HCT116 (cell line): ENCODE measurements at regions not wholly inside any gene's neighbourhood (a gene's known extent, or its start where the extent isn't known, plus 50 kb on each side); places are given as distances from the start of the nearest gene placed in this dataset.

Source experiments
- ATAC-seq: fragments of 200-7000 bp; cut with Tn5 transposase; 2 replicates; pipeline ENCODE4 v1.9.1; 2020; ENCODE audit warnings: mild to moderate bottlenecking, moderate library complexity
- BruUV-seq: library from RNA; stranded (reverse); fragments of 400-500 nt; replicated peaks from 2 replicates; lab custom pipeline; 2021; lab: Mats Ljungman, UMichigan
- CTCF ChIA-PET: fragments of 300-600 bp; sonication (Branson Sonifier 250); formaldehyde crosslinking; loops from one replicate; lab custom pipeline; 2021; ENCODE audit warnings: antibody characterized with exemption; lab: Charles Lee
- POLR2A ChIA-PET: fragments of 300-600, 350-600 bp; sonication (Branson Sonifier 250); formaldehyde crosslinking; loops from one replicate; lab custom pipeline; 2021; ENCODE audit warnings: antibody characterized with exemption; lab: Charles Lee
- RAD21 ChIA-PET, 2 experiments: fragments of 300-600 bp; sonication (Branson Sonifier 250); formaldehyde crosslinking; loops; one replicate each; lab custom pipeline; 2023; ENCODE audit warnings: low total read pairs in 2 of 2; ENCODE audit not compliant: uncharacterized antibody in 2 of 2, unreplicated experiment in 2 of 2, low non-redundant PET in 1 of 2; lab: Charles Lee
- DNase-seq: peaks from one replicate; pipeline ENCODE4 v3.0.0-alpha.2; 2010; ENCODE audit warnings: low read depth, low spot score
- H2AFZ ChIP-seq: fragments of 200-600 bp; shearing (Covaris generic), sonication (generic); 2 replicates; pipeline ENCODE4 v1.6.1; 2017; ENCODE audit warnings: low read depth, mixed run types, mixed read lengths, antibody characterized with exemption, low read length; ENCODE audit not compliant: poor library complexity, severe bottlenecking
- H3K27ac ChIP-seq: 2 replicates; pipeline ENCODE4 v1.5.1; 2012; ENCODE audit warnings: low read depth, low read length
- H3K27me3 ChIP-seq: fragments of 200-600 bp; sonication (generic); 2 replicates; pipeline ENCODE4 v1.6.1; 2016; ENCODE audit warnings: mixed run types, low read length, mixed read lengths; ENCODE audit not compliant: insufficient read depth
- H3K36me3 ChIP-seq, 2 experiments: fragments of 200-500 bp in 1 of 2; fragments of 200-600 bp in 1 of 2; sonication (Bioruptor generic) in 1 of 2; sonication (generic) in 1 of 2; 2 replicates each; pipeline versions ENCODE4 v1.5.1 to v1.6.1; 2014 to 2016; ENCODE audit warnings: low read length in 2 of 2, inconsistent platforms in 1 of 2, mixed read lengths in 1 of 2, mixed run types in 1 of 2; ENCODE audit not compliant: insufficient read depth in 2 of 2, control insufficient read depth in 1 of 2
- H3K4me1 ChIP-seq, 2 experiments: fragments of 200-600 bp in 1 of 2; sonication (generic) in 1 of 2; 2 replicates each; pipeline versions ENCODE4 v1.5.1 to v1.6.1; 2012 to 2017; ENCODE audit warnings: low read length in 2 of 2, inconsistent platforms in 1 of 2, mild to moderate bottlenecking in 1 of 2, mixed read lengths in 1 of 2, mixed run types in 1 of 2, moderate library complexity in 1 of 2; ENCODE audit not compliant: insufficient read depth in 2 of 2, control insufficient read depth in 1 of 2
- H3K4me2 ChIP-seq: fragments of 200-600 bp; sonication (generic); 2 replicates; pipeline ENCODE4 v1.6.1; 2017; ENCODE audit warnings: mixed run types, low read length, mixed read lengths
- H3K4me3 ChIP-seq, 2 experiments: fragments of 200-600 bp in 1 of 2; sonication (generic) in 1 of 2; replicated peaks in 1 of 2; 2 replicates each; pipeline ENCODE4 v1.5.1; 2011 to 2016; ENCODE audit warnings: low read length in 2 of 2, control low read depth in 1 of 2, low read depth in 1 of 2, mild to moderate bottlenecking in 1 of 2, mixed read lengths in 1 of 2, mixed run types in 1 of 2
- H3K79me2 ChIP-seq: fragments of 200-600 bp; sonication (generic); 2 replicates; pipeline ENCODE4 v1.6.1; 2017; ENCODE audit warnings: mild to moderate bottlenecking, mixed run types, low read length, moderate library complexity, mixed read lengths; ENCODE audit not compliant: insufficient read depth
- H3K9ac ChIP-seq: fragments of 200-600 bp; sonication (generic); 2 replicates; pipeline ENCODE4 v1.6.1; 2016; ENCODE audit warnings: low read length, mixed read lengths
- H3K9me2 ChIP-seq: fragments of 200-600 bp; sonication (generic), shearing (Covaris generic); 2 replicates; pipeline ENCODE4 v1.6.1; 2017; ENCODE audit warnings: mixed run types, mild to moderate bottlenecking, moderate library complexity; ENCODE audit not compliant: insufficient read depth
- H3K9me3 ChIP-seq, 2 experiments: fragments of 200-500 bp in 1 of 2; fragments of 200-600 bp in 1 of 2; sonication (Bioruptor generic) in 1 of 2; sonication (generic) in 1 of 2; 2 replicates each; pipeline ENCODE4 v1.6.1; 2014 to 2017; ENCODE audit warnings: low read length in 2 of 2, mixed read lengths in 2 of 2, inconsistent platforms in 1 of 2, low read depth in 1 of 2, mild to moderate bottlenecking in 1 of 2, mixed run types in 1 of 2, moderate library complexity in 1 of 2; ENCODE audit not compliant: control insufficient read depth in 1 of 2, insufficient read depth in 1 of 2
- H4K20me1 ChIP-seq: fragments of 200-600 bp; sonication (generic), shearing (Covaris generic); 2 replicates; pipeline ENCODE4 v1.6.1; 2017; ENCODE audit warnings: mixed run types, mild to moderate bottlenecking, moderate library complexity; ENCODE audit not compliant: insufficient read depth
- CTCF ChIP-seq, 3 experiments: fragments of 200-600 bp in 1 of 3; sonication (generic) in 1 of 3; IDR thresholded peaks in 2 of 3; conservative IDR thresholded peaks in 1 of 3; 2 replicates each; pipeline ENCODE4 v1.5.1; 2012 to 2017; ENCODE audit warnings: low read depth in 2 of 3, low read length in 2 of 3, antibody characterized with exemption in 1 of 3, borderline replicate concordance in 1 of 3, control low read depth in 1 of 3, mild to moderate bottlenecking in 1 of 3, mixed read lengths in 1 of 3, mixed run types in 1 of 3, moderate library complexity in 1 of 3; ENCODE audit not compliant: insufficient read depth in 1 of 3
- EGR1 ChIP-seq: IDR thresholded peaks from 2 replicates; pipeline ENCODE4 v1.6.1; 2012; ENCODE audit warnings: low read depth
- EZH2phosphoT487 ChIP-seq: fragments of 200-600 bp; IDR thresholded peaks from 2 replicates; pipeline ENCODE4 v1.6.1; 2018; ENCODE audit warnings: antibody characterized with exemption, borderline replicate concordance
- JUND ChIP-seq: IDR thresholded peaks from 2 replicates; pipeline ENCODE4 v1.6.1; 2012
- POLR2AphosphoS5 ChIP-seq: IDR thresholded peaks from 2 replicates; pipeline ENCODE4 v1.6.1; 2011; ENCODE audit warnings: mild to moderate bottlenecking, low read depth, low read length, moderate library complexity
- RAD21 ChIP-seq: IDR thresholded peaks from 2 replicates; pipeline ENCODE4 v1.6.1; 2012; ENCODE audit warnings: low read depth, mild to moderate bottlenecking
- SIN3A ChIP-seq: IDR thresholded peaks from 2 replicates; pipeline ENCODE4 v1.6.1; 2012; ENCODE audit warnings: low read depth
- SP1 ChIP-seq: IDR thresholded peaks from 2 replicates; pipeline ENCODE4 v1.6.1; 2012; ENCODE audit warnings: low read depth
- YY1 ChIP-seq: IDR thresholded peaks from 2 replicates; pipeline ENCODE4 v1.6.1; 2011; ENCODE audit warnings: low read length, low read depth, moderate library complexity, mild to moderate bottlenecking; ENCODE audit not compliant: insufficient replicate concordance; ENCODE audit errors: extremely low read depth
- ZBTB33 ChIP-seq: IDR thresholded peaks from 2 replicates; pipeline ENCODE4 v1.6.1; 2011; ENCODE audit warnings: mild to moderate bottlenecking, low read length, moderate library complexity; ENCODE audit not compliant: insufficient replicate concordance; ENCODE audit errors: extremely low read depth
- ZNF274 ChIP-seq: fragments of 200-500 bp; sonication (Bioruptor generic); IDR thresholded peaks from 2 replicates; pipeline ENCODE4 v1.6.1; 2014; ENCODE audit warnings: mild to moderate bottlenecking, low read depth, low read length, inconsistent platforms
- intact Hi-C: fragments of 100-400 bp; cut with micrococcal nuclease; formaldehyde crosslinking; loops from 2 replicates; pipeline ENCODE4 v1.10.0; 2022

DNA sequence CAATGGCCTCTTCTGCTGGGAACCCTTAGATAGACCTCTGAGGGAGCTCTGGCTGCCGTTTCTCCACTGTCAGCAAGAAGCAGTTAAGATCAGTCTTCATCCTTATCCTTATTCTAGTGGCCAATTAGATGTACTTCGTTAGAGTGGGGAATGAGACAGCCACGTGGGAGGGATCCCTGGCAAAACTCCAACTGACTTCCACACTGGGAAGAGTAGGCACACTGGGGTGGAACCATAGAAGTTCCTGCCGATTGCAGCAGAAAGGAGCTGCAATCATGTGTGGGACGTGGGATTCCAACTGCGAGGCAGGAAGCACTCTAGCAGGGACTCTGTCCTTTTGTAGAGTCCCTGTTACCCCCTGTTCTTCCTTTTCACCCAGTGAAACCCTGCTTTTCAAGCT lies 226.3 kb upstream of the RGS17 start (continued):
- TF ChIP-seq YY1 (no peak), JUND (no peak), EZH2phosphoT487 (no peak), SIN3A (no peak), CTCF (IDR thresholded peaks at IDR 0.05 in 2 of 3, conservative IDR thresholded peaks at IDR 0.05 in 1 of 3; ENCODE audit: borderline replicate concordance in 1 of 3, insufficient read depth in 1 of 3, low read depth in 2 of 3, low read length in 2 of 3) (no peak), ZBTB33 (no peak), RAD21 (no peak)

- no peaks in the 10 kb centered on the region for H3K79me2 ChIP-seq
- no peak overlapping the region for H3K4me2 ChIP-seq
- CTCF ChIA-PET: no interaction called here
- H2AFZ ChIP-seq: no peak overlapping the region
- no peaks in the 10 kb centered on the region for H4K20me1 ChIP-seq
- TF ChIP-seq EGR1 (no peak), SP1 (no peak), ZNF274 (no peak), POLR2AphosphoS5 (no peak)
- DNase-seq (no peak), ATAC-seq (no peak)
- no peaks in the 10 kb centered on the region for H3K9me3 ChIP-seq
- H3K36me3 ChIP-seq: no peaks in the 10 kb centered on the region
- RAD21 ChIA-PET: no interaction called here
- no TSS peak for BruUV-seq
- H3K27me3 ChIP-seq: peaks cover 23% of the 10 kb centered on the region; the same call in 1 of the 2 replicates
- POLR2A ChIA-PET: no interaction called here
- H3K4me1 ChIP-seq: no peaks in the 10 kb centered on the region
- H3K4me3 ChIP-seq: no peak overlapping the region
- H3K9me2 ChIP-seq: no peaks in the 10 kb centered on the region
- intact Hi-C loops: no loop called here
- no peak overlapping the region for H3K9ac ChIP-seq
- H3K27ac ChIP-seq: no peak overlapping the region
Measured at GRCh38 chr6:153340568-153340967, 209.5 kb upstream of the RGS17 start.
